ENCODE measurements at regions not wholly inside any gene's neighbourhood (a gene's known extent, or its start where the extent isn't known, plus 50 kb on each side); places are given as distances from the start of the nearest gene placed in this dataset.

DNA sequence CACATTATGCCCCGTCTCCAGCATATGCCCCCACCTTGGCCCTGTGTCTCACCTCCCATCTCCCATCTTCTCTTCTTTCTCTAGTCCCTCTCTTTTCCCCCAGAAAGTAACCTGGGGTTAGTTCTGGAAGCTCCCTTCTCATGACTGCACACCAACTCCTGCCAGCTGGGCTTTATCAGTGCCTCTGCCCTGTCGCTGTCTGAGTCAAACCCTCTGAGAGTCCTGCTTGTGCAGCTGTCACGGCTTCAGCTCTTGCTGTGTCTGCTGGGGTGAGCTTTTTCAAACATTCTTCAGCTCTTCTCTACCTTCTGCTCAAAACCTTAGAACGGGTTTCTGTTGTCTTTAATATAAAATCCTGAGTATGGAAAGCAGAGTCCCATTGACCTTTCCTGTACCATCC is 304.5 kb upstream of the B3GAT1 start:
- no peak for DNase-seq

DNA sequence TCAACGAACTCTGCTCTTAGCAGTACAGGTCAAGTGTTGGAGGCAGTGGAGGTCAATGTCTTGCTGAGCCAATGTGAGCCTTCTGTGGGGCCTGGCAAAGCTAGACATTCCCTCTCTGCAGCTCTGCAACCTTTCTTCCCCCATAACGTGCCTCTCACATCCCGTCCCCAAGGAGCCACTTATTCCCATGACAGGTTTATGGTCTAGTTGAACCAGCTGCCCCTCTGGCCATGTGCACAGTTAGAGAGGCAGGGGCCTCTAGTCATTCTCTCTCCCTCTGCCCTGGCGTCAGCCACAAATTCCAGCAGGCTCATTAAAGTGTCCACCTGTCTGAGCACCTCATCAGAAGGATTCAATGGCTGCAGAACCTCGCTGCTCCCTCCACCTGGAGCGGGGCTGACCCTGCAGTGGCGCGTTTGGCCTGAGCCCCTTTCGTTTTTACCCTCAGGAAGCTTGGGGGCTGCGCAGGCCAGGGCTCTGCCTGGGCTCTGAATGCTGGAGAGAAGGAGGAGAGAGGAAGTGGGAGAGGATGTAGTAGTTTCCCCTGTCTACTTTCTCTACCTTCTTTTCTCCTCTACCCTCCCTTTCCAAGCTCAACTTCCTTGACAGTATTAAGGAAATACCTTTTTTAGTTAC is 302.1 kb upstream of the B3GAT1 start:
- DNase-seq: no peak

GRCh38 chr11:134712228-134713145 is 300.4 kb upstream of the B3GAT1 start:
- no peak for DNase-seq

GRCh38 chr11:134711588-134711987 is 299.5 kb upstream of the B3GAT1 start:
- no peak for DNase-seq

DNA sequence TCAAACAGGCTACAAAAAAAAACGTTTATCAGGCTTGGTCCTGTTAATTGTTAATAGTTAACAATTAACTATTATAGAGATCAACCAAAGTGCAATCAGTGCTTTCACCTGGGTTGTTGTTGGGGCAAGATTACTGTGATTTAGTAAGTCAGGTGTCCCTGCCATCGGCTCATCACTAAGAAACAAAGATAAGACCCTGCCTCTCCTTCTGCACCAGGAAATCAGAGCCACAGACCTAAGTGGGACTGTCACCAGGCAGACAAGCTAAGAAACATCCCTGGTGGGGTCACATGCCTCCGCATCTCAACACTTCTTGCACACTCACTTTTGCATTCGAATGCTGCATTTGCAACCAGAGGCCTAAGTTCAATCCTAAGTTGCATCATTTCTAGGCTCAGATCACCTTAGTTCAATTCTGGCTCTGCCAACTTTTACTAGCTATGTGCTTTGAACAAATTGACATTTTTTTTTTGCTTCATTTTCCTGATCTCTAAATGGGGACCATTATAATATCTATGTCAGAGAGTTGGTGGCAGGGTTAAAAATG is 298.9 kb upstream of the B3GAT1 start:
- DNase-seq: no peak

DNA sequence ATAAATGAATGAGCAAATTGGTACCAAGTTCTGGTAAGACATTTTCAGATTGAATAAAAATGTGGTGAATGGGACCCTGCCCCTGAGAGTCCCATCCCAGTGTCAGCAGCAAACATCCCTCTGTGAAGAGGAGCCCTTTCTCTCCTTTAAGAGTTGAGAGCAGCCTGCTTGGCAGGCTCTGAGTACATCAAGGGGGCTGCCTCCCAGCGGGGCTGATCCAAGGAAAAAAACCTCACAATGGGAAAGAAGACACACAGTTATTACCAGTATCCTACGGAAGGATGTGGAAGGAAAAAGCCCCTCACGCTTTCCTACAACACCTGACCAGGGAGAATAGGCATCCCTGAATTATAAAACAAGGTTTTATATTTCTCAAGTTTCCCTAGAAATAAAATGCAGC is 293.8 kb upstream of the B3GAT1 start:
- DNase-seq: no peak

DNA sequence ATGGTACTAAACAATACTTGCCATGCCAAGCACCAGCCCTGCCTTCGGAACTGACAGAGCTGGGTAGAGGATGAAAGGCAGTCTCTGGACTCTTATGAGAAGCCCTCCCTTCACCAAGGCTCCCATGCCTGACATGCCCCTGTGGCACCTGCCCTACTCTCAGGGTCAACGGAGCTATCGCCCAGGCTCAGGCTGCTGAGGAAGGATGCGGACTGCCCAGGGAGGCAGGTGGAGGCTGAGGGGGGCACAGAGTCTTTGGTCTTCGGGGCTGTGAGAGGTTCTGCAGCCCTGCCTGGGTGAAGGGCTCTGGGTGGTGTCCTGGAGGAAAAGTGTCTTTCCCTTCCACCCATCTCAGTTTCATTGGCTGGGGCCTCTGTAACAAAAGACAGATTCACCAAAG is 290.8 kb upstream of the B3GAT1 start:
- DNase-seq: no peak

GRCh38 chr11:134701564-134702165 is 289.6 kb upstream of the B3GAT1 start:
- DNase-seq: no peak

GRCh38 chr11:134700101-134700640 is 288.1 kb upstream of the B3GAT1 start:
- no peak for DNase-seq

GRCh38 chr11:134696455-134696854 is 284.4 kb upstream of the B3GAT1 start:
- no peak for DNase-seq

- no peak for DNase-seq
Observed at GRCh38 chr11:134691985-134692384, 279.9 kb upstream of the B3GAT1 start.

DNA sequence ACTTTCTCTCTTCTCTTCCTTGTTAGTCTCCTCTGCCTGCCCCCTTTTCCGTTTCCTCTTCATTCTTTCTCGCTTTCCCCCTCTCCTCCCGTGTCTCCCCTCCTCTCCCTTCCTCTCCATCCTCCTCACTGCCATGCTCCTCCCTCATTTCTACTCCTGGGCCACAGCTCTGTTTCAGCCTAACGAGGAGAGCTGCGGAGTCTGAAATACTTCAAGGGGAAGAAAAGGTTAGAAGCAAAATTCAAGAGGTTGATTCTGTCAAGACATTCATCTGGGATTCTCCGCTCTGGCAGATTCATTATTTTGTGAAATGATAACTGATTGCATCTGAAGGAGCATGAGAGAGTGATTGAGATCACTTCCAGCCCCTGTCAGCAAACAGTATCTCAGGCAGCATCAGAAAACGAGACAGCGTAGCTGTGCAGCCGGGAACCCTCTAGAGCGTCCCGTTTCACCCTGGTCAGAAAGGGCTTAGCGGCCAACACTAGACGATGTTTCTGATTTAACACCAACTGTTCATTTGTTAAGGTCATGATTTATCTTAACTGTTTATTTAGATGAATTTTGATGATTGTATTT is 279.3 kb upstream of the B3GAT1 start:
- no peak for DNase-seq

DNA sequence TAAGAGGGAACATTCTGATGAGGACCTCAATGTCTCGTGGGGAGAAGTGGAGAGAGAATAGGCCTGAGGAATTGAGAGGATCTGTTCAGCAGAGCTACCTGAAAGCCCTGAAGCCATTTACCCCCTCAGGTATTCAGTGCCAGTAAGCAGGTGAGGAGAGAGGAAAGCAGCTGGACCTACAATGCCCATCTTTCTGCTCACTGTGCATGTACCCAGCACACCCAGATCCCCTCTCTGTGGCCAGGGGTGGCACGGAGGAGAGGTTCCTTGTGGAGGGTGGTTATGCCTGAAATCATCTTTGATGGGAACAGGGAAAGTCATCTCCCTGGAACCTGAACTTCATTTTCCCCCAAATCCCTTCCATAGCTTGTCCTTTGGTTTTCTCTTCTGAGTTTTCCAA is 277.8 kb upstream of the B3GAT1 start:
- no peak for DNase-seq

DNA sequence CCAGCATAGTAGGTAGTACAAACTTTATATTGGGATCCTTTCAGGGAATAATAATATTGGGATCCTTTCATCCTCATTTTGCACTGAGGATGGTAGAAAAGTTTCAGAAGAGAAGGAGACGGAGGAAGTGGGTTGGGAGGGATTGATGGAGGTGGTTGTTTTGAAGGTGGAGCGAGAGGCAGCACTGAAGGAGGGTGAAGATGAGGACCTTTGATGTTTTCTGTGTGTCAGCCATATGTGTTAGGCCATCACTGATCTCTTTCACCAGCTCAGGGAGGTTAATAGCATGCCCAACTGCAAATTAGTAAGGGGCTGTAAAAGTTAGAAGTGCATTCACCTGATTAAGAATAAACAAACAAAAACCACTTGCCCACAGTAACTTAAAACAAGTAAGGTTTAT is 275.5 kb upstream of the B3GAT1 start:
- DNase-seq: no peak

DNA sequence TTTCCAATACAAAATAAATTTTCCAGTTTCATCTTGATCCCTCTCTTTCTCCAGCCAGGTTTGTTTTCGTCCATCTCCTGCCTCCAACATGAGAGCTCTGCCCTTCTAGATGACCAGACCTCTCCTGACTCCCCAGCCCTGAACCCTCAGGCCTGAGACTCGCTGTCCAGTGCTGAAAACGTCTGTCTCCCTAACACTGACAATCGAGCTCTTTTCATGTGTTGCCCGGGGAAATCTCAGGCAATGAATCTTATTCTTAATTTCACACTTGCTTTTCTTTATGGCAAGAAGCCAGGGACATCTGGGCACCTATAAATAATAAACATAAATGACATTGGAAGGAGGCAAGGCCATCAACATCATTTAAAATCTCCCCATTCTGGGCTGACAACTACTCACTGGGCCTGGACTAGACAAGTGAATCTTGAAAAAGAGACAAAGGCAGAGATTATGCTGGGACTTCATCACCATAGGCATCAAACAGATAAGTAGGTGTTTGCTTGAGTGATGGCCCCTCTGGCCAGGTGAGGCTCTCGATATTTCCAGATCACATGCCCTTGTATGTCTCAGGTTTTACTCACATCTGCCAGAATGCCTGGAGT is 274.5 kb upstream of the B3GAT1 start:
- no peak for DNase-seq

DNA sequence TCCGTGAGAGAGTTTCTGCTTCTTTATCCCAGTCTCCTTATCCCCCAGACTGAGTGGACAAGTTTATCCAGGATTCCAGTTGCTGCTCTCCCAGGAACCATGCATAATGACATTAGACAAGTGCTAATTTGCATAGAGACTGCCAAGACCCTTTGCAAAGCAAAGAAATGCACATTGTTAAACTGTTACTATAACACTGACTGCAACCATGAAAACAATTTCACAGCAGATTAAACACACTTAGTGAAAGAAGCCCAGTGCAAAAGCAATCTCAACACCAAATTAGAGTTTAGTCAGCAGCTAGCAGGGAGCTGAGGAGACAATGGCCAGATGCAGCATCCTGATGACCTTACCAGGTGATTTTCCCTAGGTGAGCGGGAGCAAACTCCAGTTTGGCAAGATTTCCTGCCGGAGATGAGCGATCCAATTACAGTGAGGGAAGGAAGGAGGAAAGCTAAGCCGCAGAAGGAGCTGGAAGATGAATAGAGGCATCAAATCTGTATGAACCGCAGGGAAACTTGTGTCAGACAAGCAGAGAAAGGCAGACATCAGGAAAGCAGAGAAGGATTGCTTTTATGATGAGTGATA is 273.8 kb upstream of the B3GAT1 start:
- DNase-seq: no peak

DNA sequence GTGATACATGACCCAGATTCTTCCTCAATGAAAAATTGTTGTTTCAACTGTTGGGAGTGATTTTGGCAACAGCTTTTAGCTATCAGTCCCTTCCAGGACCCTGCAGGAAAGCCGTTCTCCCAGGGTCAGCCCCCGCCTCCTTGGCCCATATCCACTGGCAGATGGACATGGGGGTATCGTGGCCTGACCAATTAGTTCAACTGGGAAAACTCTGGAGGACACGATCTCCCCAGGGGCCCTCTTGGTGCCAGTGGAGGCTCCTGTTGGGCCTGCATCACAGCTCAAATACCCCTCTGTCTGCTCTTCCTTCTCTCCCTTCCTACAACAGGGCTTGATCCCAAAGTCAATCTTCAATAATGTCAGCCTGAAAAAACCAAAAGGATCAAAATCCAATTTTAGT is 272.5 kb upstream of the B3GAT1 start:
- no peak for DNase-seq

DNA sequence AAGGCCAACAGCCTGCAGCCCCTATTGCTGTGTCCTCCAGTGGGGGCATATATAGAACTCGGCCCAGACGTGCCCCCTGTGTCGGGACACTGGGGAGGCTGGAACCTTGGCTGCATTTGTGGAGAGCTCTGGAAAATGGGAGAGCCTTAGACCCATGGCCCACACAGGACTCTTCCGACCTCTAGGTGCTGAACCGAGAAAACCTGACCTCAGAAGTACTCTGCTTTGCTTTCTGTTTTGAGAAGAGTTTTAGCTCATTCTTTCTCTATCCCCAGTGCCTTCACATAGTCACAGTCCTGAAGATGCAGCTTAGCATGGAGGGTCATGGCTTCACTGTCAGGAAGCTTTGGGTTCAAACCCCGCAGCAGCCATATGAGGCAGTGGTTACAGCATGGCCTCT is 271.8 kb upstream of the B3GAT1 start:
- DNase-seq: no peak

DNA sequence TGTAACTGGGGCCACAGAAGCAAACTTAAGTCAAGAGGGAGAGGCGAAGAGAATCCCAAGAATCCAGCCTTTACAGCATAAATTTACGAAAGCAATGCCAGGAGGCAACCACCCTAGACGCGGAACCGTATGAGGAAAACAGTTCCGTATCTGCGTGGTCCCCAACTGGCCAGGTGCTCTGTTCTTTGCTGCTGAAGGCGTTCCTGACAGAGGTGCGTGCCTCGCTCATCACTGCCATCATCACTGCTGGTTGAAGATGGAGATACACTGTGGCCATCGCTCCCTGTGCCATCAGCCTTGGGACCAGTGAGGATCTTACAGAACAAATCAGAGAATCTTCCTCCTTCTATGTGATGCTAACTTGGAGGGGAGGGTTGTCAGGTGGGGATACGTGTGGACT is 270.5 kb upstream of the B3GAT1 start:
- DNase-seq: no peak

DNA sequence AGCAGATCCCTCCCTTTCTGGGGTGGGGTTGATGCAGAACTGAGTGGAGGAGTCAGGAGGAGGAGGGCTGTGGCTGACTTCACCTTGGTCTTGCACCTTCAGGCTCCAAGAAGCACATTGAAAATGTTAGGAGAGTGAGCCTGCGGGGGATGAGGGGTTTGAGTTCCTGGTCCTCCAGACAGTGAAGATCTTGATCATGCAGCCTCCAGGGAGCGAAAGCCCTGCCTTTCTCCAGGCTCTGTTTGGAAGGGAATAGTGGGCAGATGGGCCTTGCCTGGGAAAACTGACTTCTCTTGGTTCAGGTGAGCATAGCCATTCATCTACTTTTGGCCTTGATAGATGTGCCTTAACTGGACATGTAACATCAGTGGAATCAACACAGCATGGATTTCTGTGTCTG is 267.6 kb upstream of the B3GAT1 start:
- DNase-seq: no peak

DNA sequence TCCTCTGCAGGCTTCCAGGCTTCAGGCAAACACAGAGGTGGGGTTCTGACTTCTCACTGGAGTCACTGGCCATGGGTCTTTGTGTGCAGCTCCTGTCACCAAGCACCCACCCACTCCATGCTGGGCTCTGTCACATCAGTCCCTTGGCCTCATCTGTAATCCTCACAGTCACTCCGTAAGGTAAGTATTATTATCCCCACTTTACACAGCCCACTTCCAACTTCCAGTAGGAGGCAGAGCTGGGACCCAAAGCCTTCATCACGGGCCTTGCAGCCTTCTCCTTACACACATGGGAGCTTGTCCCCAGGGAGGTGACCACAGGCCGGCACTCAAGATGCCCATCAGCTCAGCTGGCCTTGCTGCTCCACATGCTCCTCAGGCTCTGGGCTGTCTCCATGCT is 266.7 kb upstream of the B3GAT1 start:
- DNase-seq: no peak

DNA sequence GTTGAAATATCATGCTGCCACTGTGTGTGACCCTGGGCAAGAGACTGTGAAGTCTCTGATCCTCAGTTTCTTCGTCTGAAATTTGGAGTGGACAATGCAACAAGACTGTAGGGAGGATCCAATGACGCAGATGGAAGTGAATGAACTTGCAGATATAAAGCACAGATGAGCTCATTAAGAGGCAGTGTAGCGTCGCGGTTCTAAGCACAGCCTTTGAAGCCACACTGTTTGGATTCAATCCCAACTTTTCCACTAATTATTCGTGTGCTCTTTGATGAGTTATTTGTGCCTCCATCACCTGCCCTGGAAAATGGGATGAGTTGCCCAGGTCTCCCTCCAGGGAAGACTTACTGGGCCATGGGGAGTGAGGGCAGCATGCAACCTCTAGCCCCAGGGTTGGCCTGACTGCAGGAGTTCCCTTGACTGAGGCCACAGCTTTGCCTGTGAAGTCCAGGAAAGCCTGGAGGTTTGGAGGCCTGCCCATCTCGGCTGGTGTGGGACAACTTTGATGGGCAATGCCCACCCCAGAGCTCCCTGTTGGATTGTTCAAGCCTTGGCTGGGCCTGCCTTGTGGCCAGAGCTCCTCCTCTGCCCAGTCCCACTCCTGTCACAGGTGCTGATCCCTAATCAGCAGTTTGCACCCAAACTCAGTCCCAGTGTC is 266.0 kb upstream of the B3GAT1 start:
- no peak for DNase-seq
